ENCODE measurements at regions not wholly inside any gene's neighbourhood (a gene's known extent, or its start where the extent isn't known, plus 50 kb on each side); places are given as distances from the start of the nearest gene placed in this dataset.

DNA sequence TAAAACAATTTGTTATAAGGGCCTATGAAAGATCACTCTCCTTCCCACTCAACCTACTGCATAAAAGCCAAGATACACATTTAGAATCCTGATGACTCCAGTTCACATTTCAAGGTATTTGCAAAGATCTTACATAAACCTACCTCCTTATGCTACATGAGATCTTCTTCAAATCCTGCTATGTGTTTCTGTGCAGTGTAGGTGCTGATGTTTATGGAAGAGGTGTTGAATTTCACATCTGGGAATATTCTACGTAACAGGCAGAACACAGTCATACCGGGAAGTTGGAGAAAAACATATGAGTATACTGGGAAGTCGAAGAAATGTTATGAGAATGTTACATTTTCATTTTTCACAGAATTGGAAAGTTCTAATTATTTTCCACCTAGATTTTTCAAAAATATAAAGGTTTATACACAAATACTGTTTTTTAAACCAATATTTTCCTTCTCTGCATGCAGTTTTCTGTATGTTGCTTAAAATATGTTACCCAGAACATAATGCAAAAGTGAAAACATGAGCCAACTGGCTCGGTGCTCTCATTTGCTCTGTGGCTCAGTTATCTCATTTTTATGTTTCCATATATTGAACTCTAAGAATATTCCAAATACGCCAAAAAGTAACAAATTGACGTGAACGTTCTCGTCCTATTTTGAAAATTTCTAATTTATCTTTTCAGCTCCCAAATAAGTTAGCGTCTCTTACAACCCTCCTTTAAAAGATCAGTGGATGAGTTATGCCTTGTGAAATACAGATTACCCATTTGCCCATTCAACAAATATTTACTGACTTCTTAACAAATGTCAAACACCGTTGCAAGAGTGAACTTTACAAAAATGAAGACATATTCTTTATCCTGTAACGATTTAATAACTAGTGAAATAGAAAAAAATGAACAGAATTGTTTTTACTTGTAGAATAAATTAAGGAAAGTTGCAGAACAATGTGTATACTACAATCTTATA, 899.3 kb downstream of the STIM2 start:
- no peak for TF ChIP-seq POLR2A (IDR thresholded peaks at IDR 0.05; ENCODE audit: low read depth, low read length)
- TF ChIP-seq TAF1 (IDR thresholded peaks at IDR 0.05; ENCODE audit: borderline replicate concordance, low read depth, low read length): no peak
